SK-N-SH (cell line): ENCODE measurements at regions not wholly inside any gene's neighbourhood (a gene's known extent, or its start where the extent isn't known, plus 50 kb on each side); places are given as distances from the start of the nearest gene placed in this dataset.

Experiments used
- CTCF ChIA-PET: fragments of 300-600, 350-600 bp; formaldehyde crosslinking; extraction: SDS; loops from one replicate; lab custom pipeline; 2021; lab: Yijun Ruan, JAX
- POLR2A ChIA-PET: fragments of 350-600 bp; sonication (Branson Sonifier 250); formaldehyde crosslinking; extraction: SDS; loops from one replicate; lab custom pipeline; 2020; ENCODE audit warnings: antibody characterized with exemption, inconsistent platforms; lab: Yijun Ruan, JAX
- DNase-seq: peaks from one replicate; pipeline ENCODE4 v3.0.0; 2012
- H2AFZ ChIP-seq: fragments of 200-600 bp; sonication (generic); 2 replicates; pipeline ENCODE4 v1.8.1; 2016; ENCODE audit warnings: antibody characterized with exemption, mild to moderate bottlenecking, low read depth
- H3F3A ChIP-seq: fragments of 200-600 bp; sonication (generic); replicated peaks from 2 replicates; pipeline ENCODE3; 2016; ENCODE audit warnings: antibody characterized with exemption, mild to moderate bottlenecking; ENCODE audit not compliant: insufficient read depth
- H3K27ac ChIP-seq, 2 experiments: fragments of 200-500 bp in 1 of 2; fragments of 200-600 bp in 1 of 2; sonication (Bioruptor generic) in 1 of 2; sonication (generic), shearing (Covaris generic) in 1 of 2; 2 replicates each; pipeline versions ENCODE4 v1.5.1 to v1.6.1; 2014 to 2016; ENCODE audit warnings: low read depth in 2 of 2, inconsistent platforms in 1 of 2, low read length in 1 of 2, mild to moderate bottlenecking in 1 of 2, mixed read lengths in 1 of 2
- H3K27me3 ChIP-seq: fragments of 200-600 bp; sonication (generic), shearing (Covaris generic); 2 replicates; pipeline ENCODE4 v1.6.1; 2016; ENCODE audit warnings: mixed run types; ENCODE audit not compliant: insufficient read depth
- H3K36me3 ChIP-seq, 2 experiments: fragments of 200-500 bp in 1 of 2; fragments of 200-600 bp in 1 of 2; sonication (Bioruptor generic) in 1 of 2; sonication (generic) in 1 of 2; replicated peaks in 1 of 2; 2 replicates each; pipeline versions ENCODE3 to v1.5.1; 2014 to 2016; ENCODE audit warnings: low read length in 1 of 2, mild to moderate bottlenecking in 1 of 2; ENCODE audit not compliant: insufficient read depth in 2 of 2, control insufficient read depth in 1 of 2
- H3K4me1 ChIP-seq, 2 experiments: fragments of 200-500 bp in 1 of 2; fragments of 200-600 bp in 1 of 2; sonication (Bioruptor generic) in 1 of 2; sonication (generic), shearing (Covaris generic) in 1 of 2; 2 replicates each; pipeline versions ENCODE4 v1.5.1 to v1.6.1; 2014 to 2016; ENCODE audit warnings: low read depth in 1 of 2, low read length in 1 of 2, mixed run types in 1 of 2; ENCODE audit not compliant: insufficient read depth in 2 of 2, control insufficient read depth in 1 of 2
- H3K4me2 ChIP-seq: fragments of 200-600 bp; sonication (generic), shearing (Covaris generic); 2 replicates; pipeline ENCODE4 v1.6.1; 2017; ENCODE audit warnings: mixed run types
- H3K4me3 ChIP-seq, 2 experiments: fragments of 200-500 bp in 1 of 2; fragments of 200-600 bp in 1 of 2; sonication (Bioruptor generic) in 1 of 2; sonication (generic), shearing (Covaris generic) in 1 of 2; 2 replicates each; pipeline versions ENCODE4 v1.5.1 to v1.8.1; 2014 to 2016; ENCODE audit warnings: low read depth in 2 of 2, inconsistent platforms in 1 of 2, low read length in 1 of 2, mild to moderate bottlenecking in 1 of 2, mixed read lengths in 1 of 2, moderate library complexity in 1 of 2
- H3K79me2 ChIP-seq: fragments of 200-600 bp; sonication (generic); 2 replicates; pipeline ENCODE4 v1.8.1; 2017; ENCODE audit warnings: mild to moderate bottlenecking; ENCODE audit not compliant: insufficient read depth
- H3K9ac ChIP-seq: fragments of 200-600 bp; sonication (generic); 2 replicates; pipeline ENCODE4 v1.6.1; 2017; ENCODE audit warnings: mixed run types
- H3K9me2 ChIP-seq: fragments of 200-600 bp; sonication (generic); 2 replicates; pipeline ENCODE4 v1.6.1; 2017; ENCODE audit warnings: mixed run types
- H3K9me3 ChIP-seq: fragments of 200-600 bp; sonication (generic); 2 replicates; pipeline ENCODE4 v1.6.1; 2017; ENCODE audit warnings: mixed run types, mild to moderate bottlenecking, moderate library complexity
- H4K20me1 ChIP-seq: fragments of 200-600 bp; sonication (generic); 2 replicates; pipeline ENCODE4 v1.6.1; 2017; ENCODE audit warnings: mild to moderate bottlenecking, mixed run types; ENCODE audit not compliant: insufficient read depth
- ELF1 ChIP-seq: IDR thresholded peaks from 2 replicates; pipeline ENCODE4 v1.4.0; 2012
- FOSL2 ChIP-seq: IDR thresholded peaks from 2 replicates; pipeline ENCODE4 v1.4.0; 2012; ENCODE audit warnings: low read depth, mild to moderate bottlenecking, moderate library complexity, borderline replicate concordance
- FOXJ3 ChIP-seq: sonication (generic); formaldehyde crosslinking; IDR thresholded peaks from 2 replicates; pipeline ENCODE4 v1.5.1; 2020; ENCODE audit warnings: mild to moderate bottlenecking, missing genetic modification reagents
- FOXM1 ChIP-seq: IDR thresholded peaks from 2 replicates; pipeline ENCODE4 v1.4.0; 2012; ENCODE audit warnings: low read depth, mild to moderate bottlenecking
- GABPA ChIP-seq: IDR thresholded peaks from 2 replicates; pipeline ENCODE4 v1.4.0; 2012; ENCODE audit warnings: low read depth, mild to moderate bottlenecking
- GATA2 ChIP-seq: sonication (generic); formaldehyde crosslinking; IDR thresholded peaks from 2 replicates; pipeline ENCODE4 v1.5.0; 2020; ENCODE audit warnings: mild to moderate bottlenecking, missing genetic modification reagents
- IRF3 ChIP-seq: fragments of 150-350 bp; IDR thresholded peaks from 2 replicates; pipeline ENCODE4 v1.6.1; 2016; ENCODE audit warnings: mild to moderate bottlenecking, low read depth, low read length
- JUND ChIP-seq: IDR thresholded peaks from 2 replicates; pipeline ENCODE4 v1.4.0; 2012
- MEF2A ChIP-seq: IDR thresholded peaks from 2 replicates; pipeline ENCODE4 v1.4.0; 2012; ENCODE audit warnings: low read depth, borderline replicate concordance
- NFIC ChIP-seq: IDR thresholded peaks from 2 replicates; pipeline ENCODE4 v1.4.0; 2012; ENCODE audit warnings: borderline replicate concordance
- NRF1 ChIP-seq: IDR thresholded peaks from 2 replicates; pipeline ENCODE4 v1.6.1; 2012; ENCODE audit warnings: low read depth, mild to moderate bottlenecking, low read length
- RAD21 ChIP-seq: IDR thresholded peaks from 2 replicates; pipeline ENCODE4 v1.6.1; 2012; ENCODE audit warnings: mild to moderate bottlenecking, low read length
- RCOR1 ChIP-seq: fragments of 150-350 bp; IDR thresholded peaks from 2 replicates; pipeline ENCODE4 v1.6.1; 2017; ENCODE audit warnings: antibody characterized with exemption, low read length
- SIN3A ChIP-seq: IDR thresholded peaks from 2 replicates; pipeline ENCODE4 v1.6.1; 2012; ENCODE audit warnings: low read depth, mild to moderate bottlenecking, low read length, moderate library complexity, borderline replicate concordance
- YY1 ChIP-seq: IDR thresholded peaks from 2 replicates; pipeline ENCODE4 v1.4.0; 2012; ENCODE audit warnings: low read depth, mild to moderate bottlenecking
- WGBS: methylation state at CpG from one replicate; pipeline ENCODE4 v1.1.6; 2017; ENCODE audit warnings: low lambda C conversion rate; 5-methylcytosine and 5-hydroxymethylcytosine counted together
- TF ChIP-seq, protein P1 (sequence below): IDR thresholded peaks from 2 replicates; pipeline ENCODE4 v1.4.0; 2012; ENCODE audit warnings: low read depth
- TF ChIP-seq, protein P2 (sequence below): IDR thresholded peaks from 2 replicates; pipeline ENCODE4 v1.6.1; 2012; ENCODE audit warnings: mild to moderate bottlenecking, low read depth, low read length, moderate library complexity

DNA sequence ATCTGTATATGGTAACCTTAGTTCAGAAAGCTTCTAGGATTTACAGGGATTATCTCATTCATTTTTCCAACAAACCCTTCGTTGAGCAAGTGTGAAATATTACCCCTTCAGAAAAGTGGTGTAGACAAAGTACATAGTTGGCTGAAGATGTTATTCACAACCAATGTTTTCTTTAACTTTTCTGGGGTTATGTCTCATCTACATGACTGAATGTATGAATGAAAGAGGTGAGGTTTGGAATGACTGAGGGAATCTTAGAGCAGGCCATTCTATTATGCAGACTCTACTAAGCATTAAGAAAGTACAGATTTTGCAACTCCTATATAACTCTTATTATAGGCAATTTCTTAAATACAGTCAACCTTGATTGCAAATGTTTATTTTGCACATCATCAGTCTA lies 167.2 kb downstream of the NDFIP2 start:
- Histone ChIP-seq H2AFZ (no peak overlapping the region), H3K4me2 (no peak overlapping the region), H3K36me3 (no peaks in the 10 kb centered on the region), H3K9me2 (no peaks in the 10 kb centered on the region), H3K4me3 (no peak overlapping the region), H3K27me3 (no peaks in the 10 kb centered on the region), H4K20me1 (no peaks in the 10 kb centered on the region)
- POLR2A ChIA-PET: no interaction called here
- CTCF ChIA-PET: interaction anchor here (0.6 kb wide), 1 partner anchor 1414 kb away, joined by 3 read pairs; no protein-coding TSS in a partner anchor
- TF ChIP-seq ELF1 (no peak), FOSL2 (no peak), FOXM1 (no peak), SIN3A (no peak), NFIC (no peak), MEF2A (no peak), IRF3 (no peak), GATA2 (no peak), GABPA (no peak), RAD21 (no peak), RCOR1 (no peak), YY1 (no peak), JUND (no peak), FOXJ3 (CRISPR knock-in tag) (no peak), NRF1 (no peak)
- TF ChIP-seq, protein P1, sequence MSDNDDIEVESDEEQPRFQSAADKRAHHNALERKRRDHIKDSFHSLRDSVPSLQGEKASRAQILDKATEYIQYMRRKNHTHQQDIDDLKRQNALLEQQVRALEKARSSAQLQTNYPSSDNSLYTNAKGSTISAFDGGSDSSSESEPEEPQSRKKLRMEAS: no peak
- TF ChIP-seq, protein P2, sequence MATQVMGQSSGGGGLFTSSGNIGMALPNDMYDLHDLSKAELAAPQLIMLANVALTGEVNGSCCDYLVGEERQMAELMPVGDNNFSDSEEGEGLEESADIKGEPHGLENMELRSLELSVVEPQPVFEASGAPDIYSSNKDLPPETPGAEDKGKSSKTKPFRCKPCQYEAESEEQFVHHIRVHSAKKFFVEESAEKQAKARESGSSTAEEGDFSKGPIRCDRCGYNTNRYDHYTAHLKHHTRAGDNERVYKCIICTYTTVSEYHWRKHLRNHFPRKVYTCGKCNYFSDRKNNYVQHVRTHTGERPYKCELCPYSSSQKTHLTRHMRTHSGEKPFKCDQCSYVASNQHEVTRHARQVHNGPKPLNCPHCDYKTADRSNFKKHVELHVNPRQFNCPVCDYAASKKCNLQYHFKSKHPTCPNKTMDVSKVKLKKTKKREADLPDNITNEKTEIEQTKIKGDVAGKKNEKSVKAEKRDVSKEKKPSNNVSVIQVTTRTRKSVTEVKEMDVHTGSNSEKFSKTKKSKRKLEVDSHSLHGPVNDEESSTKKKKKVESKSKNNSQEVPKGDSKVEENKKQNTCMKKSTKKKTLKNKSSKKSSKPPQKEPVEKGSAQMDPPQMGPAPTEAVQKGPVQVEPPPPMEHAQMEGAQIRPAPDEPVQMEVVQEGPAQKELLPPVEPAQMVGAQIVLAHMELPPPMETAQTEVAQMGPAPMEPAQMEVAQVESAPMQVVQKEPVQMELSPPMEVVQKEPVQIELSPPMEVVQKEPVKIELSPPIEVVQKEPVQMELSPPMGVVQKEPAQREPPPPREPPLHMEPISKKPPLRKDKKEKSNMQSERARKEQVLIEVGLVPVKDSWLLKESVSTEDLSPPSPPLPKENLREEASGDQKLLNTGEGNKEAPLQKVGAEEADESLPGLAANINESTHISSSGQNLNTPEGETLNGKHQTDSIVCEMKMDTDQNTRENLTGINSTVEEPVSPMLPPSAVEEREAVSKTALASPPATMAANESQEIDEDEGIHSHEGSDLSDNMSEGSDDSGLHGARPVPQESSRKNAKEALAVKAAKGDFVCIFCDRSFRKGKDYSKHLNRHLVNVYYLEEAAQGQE: no peak
- TF ChIP-seq, all 33 proteins: peak for 0
- Histone ChIP-seq H3K9me3 (no peaks in the 10 kb centered on the region), H3K4me1 (peaks cover 4 to 22% of the 10 kb centered on the region in 2 experiments; a peak in 2 of 4 replicates), H3K79me2 (no peaks in the 10 kb centered on the region), H3K9ac (no peak overlapping the region), H3F3A (no peaks in the 10 kb centered on the region), H3K27ac (peak overlapping the region; percentile 42 to 99; a peak in 3 of 4 replicates)
- WGBS: 94% methylated on average over 1 of the region's 1 CpG
- no peak for DNase-seq
